Right lung (tissue), 2 donors: ENCODE measurements at regions not wholly inside any gene's neighbourhood (a gene's known extent, or its start where the extent isn't known, plus 50 kb on each side); places are given as distances from the start of the nearest gene placed in this dataset.
"Not testable (repeated sequence)": the region's sequence is repeated elsewhere in the genome, so short reads cannot be mapped to it uniquely, and the experiment has no call there.

Source experiments
- DNase-seq, 2 donors: peaks; one replicate each; pipeline ENCODE4 v3.0.0-alpha.2; 2013

- peak; percentile 55 to 79 for DNase-seq
Measured at GRCh38 chr20:41784209-41784958, 166.2 kb upstream of the CHD6 start.

- DNase-seq = peak; percentile 2 to 22
Measured at GRCh38 chr20:41783423-41784208, 165.4 kb upstream of the CHD6 start.

- no peak for DNase-seq
Measured at GRCh38 chr20:41782730-41783406, 164.7 kb upstream of the CHD6 start.

GRCh38 chr20:41782255-41782654 is 164.1 kb upstream of the CHD6 start:
- no peak for DNase-seq

GRCh38 chr20:41776421-41776820 is 158.2 kb upstream of the CHD6 start:
- no peak for DNase-seq

GRCh38 chr20:41774291-41774690 is 156.1 kb upstream of the CHD6 start:
- DNase-seq = no peak

GRCh38 chr20:41770965-41771364 is 152.8 kb upstream of the CHD6 start:
- DNase-seq = no peak

GRCh38 chr20:41770427-41770826 is 152.2 kb upstream of the CHD6 start:
- no peak for DNase-seq

GRCh38 chr20:41769592-41770018 is 151.4 kb upstream of the CHD6 start:
- peak in 1 of 2 donors; percentile 16 for DNase-seq

- DNase-seq = no peak
Measured at GRCh38 chr20:41750137-41750536, 132.0 kb upstream of the CHD6 start.

- DNase-seq = no peak
Measured at GRCh38 chr20:41748756-41749582, 130.8 kb upstream of the CHD6 start.

- no peak for DNase-seq
Measured at GRCh38 chr20:41748051-41748450, 129.9 kb upstream of the CHD6 start.

- DNase-seq = no peak
Measured at GRCh38 chr20:41747226-41747625, 129.0 kb upstream of the CHD6 start.

GRCh38 chr20:41746635-41747034 is 128.5 kb upstream of the CHD6 start:
- no peak for DNase-seq

- peak; percentile 19 to 35 for DNase-seq
Measured at GRCh38 chr20:41738604-41739206, 120.5 kb upstream of the CHD6 start.

GRCh38 chr20:41735949-41736348 is 117.8 kb upstream of the CHD6 start:
- DNase-seq = no peak

- peak in 1 of 2 donors; percentile 10 for DNase-seq
Measured at GRCh38 chr20:41734506-41734945, 116.3 kb upstream of the CHD6 start.

- DNase-seq = no peak
Measured at GRCh38 chr20:41733151-41733550, 115.0 kb upstream of the CHD6 start.

GRCh38 chr20:41731198-41731597 is 113.0 kb upstream of the CHD6 start:
- DNase-seq = not testable (repeated sequence)

- not testable (repeated sequence) for DNase-seq
Measured at GRCh38 chr20:41727681-41728080, 109.5 kb upstream of the CHD6 start.

- DNase-seq = no peak
Measured at GRCh38 chr20:41726727-41727126, 108.5 kb upstream of the CHD6 start.
